GM18520 (cell line): ENCODE measurements at regions not wholly inside any gene's neighbourhood (a gene's known extent, or its start where the extent isn't known, plus 50 kb on each side); places are given as distances from the start of the nearest gene placed in this dataset.
"Not testable (repeated sequence)": the region's sequence is repeated elsewhere in the genome, so short reads cannot be mapped to it uniquely, and the experiment has no call there.

Experiments used
- ATAC-seq: cut with Tn5 transposase; IDR thresholded peaks from one replicate; pipeline ENCODE4 v1.9.1; 2021; ENCODE audit not compliant: unreplicated experiment

- no peak for ATAC-seq
These were observed 108.7 kb downstream of the SUCLA2 start for GRCh38 chr13:47892374-47892773.

DNA sequence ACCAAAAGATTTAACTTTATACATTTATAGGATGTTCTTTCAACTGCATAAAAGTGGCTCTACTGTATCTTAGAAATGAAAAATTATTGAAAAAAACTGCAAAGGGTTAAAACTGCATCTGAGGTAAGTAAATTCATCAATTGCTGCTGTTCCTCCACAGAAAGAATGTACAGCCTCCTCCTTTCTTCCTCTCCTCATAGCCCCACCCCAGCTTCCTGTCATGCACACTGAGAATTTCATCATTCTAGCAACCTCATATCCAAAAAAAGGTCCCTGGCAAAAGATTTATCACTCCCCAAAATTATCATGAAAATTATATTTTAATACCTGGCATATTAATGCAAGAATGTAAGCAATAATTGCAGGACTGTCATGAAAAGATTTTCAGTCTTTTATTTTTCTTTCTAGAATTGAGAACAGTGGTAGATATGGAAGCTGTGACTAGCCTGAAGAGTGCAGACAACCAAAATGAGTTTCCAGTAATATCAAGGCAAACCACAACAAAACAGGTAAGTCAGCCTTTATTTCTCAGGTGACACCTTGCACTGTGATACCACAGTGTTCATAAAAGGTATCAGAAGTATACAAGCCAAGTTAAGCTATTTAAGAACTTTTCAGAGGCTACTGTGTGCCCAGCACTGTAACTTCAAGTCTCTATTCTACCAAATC is 110.8 kb downstream of the SUCLA2 start:
- no peak for ATAC-seq

- no peak for ATAC-seq
These were observed 114.8 kb downstream of the SUCLA2 start for GRCh38 chr13:47886314-47886713.

DNA sequence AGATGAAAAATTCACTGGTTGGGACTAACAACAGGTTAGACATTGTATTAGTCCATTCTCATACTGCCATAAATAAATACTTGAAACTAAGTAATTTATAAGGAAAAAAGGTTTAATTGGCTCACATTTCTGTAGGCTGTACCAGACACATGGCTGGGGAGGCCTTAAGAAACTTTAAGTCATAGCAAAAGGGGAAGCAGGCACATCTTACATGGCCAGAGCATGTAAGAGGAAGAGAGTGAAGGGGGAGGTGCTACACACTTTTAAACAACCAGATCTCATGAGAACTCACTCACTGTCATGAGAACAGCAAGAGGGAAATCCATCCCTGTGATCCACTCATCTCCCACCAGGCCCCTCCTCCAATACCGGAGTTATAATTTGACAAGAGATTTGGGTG is 125.9 kb downstream of the SUCLA2 start:
- no peak for ATAC-seq

DNA sequence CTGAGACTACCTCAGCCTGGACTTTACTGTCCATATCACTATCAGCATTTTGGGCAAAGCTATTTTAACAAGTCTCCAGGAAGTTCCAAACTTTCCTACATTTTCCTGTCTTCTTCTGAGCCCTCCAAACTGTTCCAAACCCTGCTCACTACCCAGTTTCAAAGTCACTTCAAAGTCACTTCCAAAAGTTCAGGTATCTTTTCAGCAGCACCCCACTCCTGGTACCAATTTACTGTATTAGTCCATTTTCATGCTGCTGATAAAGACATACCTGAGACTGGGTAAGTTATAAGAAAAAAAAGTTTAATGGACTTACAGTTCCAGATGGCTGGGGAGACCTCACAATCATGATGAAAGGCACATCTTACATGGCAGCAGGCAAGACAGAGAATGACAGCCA is 127.1 kb downstream of the SUCLA2 start:
- not testable (repeated sequence) for ATAC-seq

DNA sequence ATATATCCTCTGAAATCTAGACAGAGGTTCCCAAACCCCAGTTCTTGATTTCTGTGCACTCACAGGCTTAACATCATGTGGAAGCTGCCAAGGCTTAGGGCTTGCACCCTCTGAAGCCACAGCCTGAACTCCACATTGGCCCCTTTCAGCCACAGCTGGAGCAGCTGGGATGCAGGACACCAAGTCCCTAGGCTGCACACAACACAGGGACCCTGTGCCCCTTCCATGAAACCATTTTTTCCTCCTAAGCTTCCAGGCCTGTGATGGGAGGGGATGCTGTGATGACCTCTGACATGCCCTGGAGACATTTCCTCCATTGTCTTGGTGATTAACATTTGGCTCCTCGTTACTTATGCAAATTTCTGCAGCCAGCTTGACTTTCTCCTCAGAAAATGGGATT is 127.8 kb downstream of the SUCLA2 start:
- not testable (repeated sequence) for ATAC-seq

- ATAC-seq = no peak
These were observed 131.3 kb downstream of the SUCLA2 start for GRCh38 chr13:47869776-47870175.

DNA sequence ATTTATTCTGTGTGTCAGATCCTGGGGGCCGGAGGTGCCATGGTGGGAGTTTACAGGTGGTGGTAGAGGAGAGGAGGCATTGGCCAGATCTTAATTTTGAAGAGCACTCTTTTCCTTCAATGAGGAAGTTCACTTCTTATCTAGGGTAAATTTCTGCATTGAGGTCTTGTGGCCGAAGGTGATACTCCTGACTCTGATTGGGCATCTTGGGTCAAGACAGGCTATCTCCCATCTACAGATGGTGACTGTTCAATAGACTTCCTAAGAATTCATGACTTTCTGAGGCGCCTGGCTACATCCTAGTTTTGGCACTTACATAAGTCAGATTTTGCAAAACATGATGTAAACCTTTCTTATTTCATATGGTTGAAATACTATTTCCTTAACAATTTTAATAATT is 135.2 kb downstream of the SUCLA2 start:
- no peak for ATAC-seq

- ATAC-seq = no peak
These were observed 138.2 kb downstream of the SUCLA2 start for GRCh38 chr13:47862841-47863240.

DNA sequence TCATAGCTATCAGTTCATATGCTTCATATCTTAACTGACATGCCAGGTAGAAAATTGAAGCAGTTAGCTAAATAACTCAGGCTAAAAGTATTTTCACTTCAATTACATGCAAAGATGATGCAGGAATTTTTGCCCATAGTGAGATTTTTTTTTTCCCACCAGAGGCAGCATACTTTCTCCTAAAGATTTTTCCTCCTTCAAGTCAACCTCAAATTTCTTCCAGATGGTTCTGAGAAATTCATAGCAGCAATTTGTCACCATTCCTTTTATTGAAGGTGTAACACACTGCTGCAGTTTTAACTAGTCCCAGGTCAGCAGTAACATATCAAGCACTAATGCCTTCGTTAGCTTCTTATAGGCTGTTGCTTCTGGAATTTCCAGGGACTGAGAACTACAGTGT is 141.9 kb downstream of the SUCLA2 start:
- ATAC-seq = no peak

DNA sequence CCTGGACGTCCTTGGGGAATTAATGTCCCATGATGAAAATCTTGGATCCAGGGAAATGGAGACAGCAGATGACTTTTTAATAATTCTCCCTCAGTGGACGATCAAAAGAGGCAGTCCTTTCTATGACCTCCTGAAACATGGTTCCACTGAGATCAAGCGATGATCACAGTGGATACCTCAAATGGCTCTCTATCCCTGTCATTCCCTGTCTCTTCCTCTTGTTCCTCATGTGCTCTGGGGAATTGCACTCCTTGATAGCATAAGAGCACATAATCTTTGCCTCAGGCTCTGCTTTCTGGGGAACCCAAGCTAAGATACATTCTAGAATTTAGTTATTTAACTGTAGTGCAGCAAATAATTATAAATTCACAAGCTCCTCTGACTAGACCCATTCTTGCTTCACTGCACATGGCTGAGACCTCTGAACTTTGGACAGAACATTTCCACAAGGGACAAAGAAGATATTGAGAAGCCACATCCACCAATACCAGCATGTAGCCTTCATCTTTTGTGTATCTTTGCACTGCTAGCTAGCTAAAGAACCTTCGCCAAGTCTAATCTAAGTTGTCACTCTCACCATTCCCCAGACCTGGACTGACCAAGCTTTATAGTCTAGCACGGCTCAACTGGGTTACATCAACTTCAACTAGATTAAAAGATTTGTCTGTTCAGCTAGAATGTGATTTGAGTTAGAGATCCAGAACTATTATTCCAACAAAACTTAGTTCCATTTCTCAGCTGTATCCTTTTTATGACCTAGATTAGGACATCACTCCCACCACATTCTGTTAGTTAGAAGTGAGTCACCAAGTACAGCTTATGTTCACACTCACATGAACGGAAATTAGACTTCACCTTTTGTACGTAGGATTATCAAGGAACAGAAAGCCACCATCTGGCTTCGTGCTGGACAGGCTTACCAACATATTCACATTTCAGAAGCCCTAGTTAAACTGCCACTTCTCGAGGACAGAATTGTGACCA is 142.7 kb downstream of the SUCLA2 start:
- ATAC-seq = no peak

DNA sequence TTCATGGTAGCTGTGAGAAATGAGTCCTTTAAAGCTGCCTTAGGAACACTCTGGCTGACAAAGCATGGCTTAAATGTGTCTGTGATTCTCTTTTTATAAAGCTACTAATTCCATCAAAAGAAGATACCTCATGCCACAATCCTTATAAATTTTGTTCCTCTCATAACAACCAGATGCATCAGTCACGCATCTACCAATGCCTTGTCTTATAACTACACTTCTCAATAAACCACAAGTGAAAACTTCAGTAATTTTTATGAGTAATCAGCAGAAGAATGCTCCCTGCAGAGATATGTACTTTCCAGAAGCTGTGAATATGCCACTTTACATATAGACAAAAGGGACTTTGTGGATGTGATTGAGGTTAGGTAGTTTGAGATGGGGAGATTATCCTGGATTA is 147.8 kb downstream of the SUCLA2 start:
- no peak for ATAC-seq

- ATAC-seq = no peak
These were observed 154.2 kb downstream of the SUCLA2 start for GRCh38 chr13:47846886-47847285.

- ATAC-seq = no peak
These were observed 155.1 kb downstream of the SUCLA2 start for GRCh38 chr13:47845981-47846380.

- no peak for ATAC-seq
These were observed 158.1 kb downstream of the SUCLA2 start for GRCh38 chr13:47843005-47843404.

- no peak for ATAC-seq
These were observed 159.9 kb downstream of the SUCLA2 start for GRCh38 chr13:47841151-47841550.

DNA sequence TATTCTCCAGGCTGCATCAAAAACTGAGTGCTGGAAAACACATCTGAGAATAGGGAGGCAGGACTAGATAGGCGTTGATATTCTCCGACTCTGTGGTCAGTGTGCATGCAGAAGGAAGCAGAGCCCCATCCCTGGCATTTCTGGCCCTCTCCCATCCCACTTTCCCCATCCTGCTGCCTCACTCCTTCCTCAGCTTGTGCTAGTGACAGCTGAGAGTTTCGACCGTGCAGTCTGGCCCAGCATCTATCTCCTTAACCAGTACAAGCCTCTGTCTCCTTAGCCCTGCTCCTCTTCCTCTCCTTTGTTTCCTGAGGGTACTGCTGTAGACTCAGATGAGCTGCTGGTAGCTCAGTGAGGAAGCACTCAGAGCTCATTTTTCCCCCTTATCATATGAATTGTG is 163.2 kb downstream of the SUCLA2 start:
- no peak for ATAC-seq

DNA sequence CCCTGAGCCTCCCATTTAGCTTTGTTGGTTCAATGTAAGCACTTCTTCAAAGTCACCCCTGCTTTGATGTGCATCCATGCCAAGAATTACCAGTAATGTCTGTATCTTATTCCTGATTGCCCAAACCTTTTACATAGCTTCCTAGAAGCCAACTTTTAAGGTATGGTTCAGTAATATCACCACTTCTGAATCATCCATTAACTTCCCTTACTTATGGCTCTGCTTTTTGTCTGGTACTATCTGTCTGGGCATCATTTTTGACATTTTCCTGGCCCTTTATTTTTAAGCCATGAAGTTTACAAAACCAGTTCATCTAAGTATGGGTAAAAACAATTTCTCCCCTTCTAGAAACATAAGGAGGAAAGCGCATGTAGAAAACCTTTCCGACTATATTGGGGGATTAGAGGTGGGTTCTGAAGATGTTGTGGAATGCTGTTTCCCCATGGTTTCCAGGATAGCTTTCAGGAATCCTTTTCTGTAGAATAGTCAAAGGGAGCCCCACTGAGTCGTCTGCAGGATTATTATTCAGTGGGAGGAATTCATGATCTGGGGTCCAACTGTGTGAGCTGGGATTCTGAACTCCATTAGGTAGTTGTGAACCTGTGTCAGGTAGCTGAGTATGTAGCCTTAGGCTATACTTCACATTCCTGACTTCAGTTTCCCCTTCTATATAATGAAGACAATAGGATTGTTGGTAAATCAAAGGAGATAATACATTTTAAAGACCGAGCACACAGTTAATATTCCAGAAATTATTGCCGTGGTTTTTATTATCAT is 163.8 kb downstream of the SUCLA2 start:
- ATAC-seq = no peak

DNA sequence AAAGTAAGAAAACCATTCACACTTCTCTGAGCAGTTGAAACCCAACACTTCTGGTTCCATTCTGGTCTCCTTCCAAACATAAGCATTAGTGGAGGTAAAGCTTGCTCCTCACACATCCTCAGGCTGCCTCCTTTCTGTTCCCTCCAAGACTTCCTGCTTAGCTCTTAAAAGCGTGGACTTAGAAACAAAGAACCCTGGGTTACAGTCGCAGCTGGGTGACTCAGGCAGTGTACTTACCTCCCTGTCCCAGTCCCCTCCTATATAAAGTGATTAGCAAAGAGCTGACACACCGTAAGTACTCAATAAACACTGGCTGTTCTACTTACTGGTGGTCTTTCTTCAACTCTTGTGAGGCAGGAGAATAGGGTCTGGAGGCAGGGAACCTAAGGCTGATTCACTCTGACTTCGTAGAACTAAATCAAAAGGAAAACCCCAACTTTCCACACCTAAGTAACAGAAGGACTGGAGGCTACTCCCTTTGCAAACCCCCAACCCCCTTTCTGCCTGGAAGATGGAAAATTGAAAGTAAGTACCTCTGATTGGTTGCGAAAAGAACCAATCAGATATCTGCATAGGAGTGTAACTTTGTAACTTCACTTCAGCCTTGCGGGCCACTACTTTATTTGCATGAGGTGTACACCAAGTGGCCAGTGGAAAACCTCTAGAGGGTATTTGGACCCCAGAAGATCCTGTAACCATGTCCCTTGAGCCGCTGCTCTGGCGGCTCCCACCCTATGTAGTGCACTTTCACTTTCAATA is 165.4 kb downstream of the SUCLA2 start:
- no peak for ATAC-seq

DNA sequence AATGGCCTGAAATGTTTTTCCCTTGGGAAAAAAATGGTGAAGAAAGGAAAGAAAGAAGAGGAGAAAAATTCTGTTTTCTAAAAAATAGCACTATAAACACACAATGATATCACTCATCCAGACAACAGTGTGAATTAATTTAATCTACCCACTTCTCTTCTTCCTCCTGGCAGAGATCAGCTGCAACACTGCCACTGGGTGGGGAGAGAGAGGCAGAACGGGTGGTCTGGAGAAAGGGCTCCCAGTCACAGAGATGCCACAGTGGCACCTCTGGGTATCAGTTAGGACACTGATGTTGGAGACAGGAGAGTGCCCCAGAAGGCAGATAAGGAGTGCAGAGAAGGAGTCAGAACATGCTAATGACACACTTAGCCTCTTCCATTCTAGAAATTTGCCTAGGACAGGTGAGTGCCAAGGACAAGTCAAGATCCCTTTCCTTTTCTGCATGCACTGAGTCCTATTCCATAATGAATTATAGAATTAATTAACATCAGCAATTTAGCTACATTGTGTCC is 168.6 kb downstream of the SUCLA2 start:
- no peak for ATAC-seq

DNA sequence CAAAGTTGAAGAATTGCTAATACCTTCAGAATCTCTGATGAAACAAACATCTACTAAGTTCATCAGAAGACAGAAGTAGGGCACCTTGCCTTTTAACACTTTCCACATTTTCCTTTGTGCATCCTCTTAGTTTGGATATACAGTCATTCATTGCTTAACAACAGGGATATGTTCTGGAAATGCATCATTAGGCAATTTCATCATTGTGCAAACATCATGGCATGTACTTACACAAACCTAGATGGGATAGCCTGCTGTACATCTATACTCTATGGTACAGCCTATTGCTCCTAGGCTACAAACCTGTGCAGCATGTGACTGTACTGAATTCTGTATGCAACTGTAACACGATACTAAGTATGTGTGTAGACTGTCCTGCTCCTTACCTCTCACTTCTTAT is 169.8 kb downstream of the SUCLA2 start:
- ATAC-seq = no peak
